HG02943 (cell line): ENCODE measurements at regions not wholly inside any gene's neighbourhood (a gene's known extent, or its start where the extent isn't known, plus 50 kb on each side); places are given as distances from the start of the nearest gene placed in this dataset.

Experiments used
- ATAC-seq: cut with Tn5 transposase; IDR thresholded peaks from one replicate; pipeline ENCODE4 v1.9.1; 2021; ENCODE audit warnings: mild to moderate bottlenecking, low read depth, moderate library complexity; ENCODE audit not compliant: unreplicated experiment

DNA sequence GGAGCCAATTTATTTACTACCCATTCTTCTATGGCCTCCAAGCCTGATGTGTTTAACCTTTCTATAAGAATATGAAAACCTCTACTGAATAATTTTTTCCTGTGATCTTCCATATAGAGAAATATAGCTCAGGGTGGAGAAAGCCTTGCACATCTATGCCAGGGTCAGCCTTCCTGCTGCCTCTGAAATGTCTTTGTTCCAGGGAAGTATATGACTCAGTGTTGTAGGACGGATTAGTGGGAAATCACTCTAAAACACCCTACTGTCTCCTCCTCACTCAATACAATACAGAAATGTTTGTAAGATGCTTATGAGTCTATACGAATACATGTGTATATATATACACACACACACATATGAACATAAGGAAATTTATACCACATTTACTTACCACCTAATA lies 1044.9 kb downstream of the BRINP3 start:
- ATAC-seq = no peak

GRCh38 chr1:189434461-189434860 lies 1043.2 kb downstream of the BRINP3 start:
- no peak for ATAC-seq

GRCh38 chr1:189435398-189435797 lies 1042.3 kb downstream of the BRINP3 start:
- no peak for ATAC-seq

GRCh38 chr1:189438808-189439207 lies 1038.9 kb downstream of the BRINP3 start:
- ATAC-seq = no peak

DNA sequence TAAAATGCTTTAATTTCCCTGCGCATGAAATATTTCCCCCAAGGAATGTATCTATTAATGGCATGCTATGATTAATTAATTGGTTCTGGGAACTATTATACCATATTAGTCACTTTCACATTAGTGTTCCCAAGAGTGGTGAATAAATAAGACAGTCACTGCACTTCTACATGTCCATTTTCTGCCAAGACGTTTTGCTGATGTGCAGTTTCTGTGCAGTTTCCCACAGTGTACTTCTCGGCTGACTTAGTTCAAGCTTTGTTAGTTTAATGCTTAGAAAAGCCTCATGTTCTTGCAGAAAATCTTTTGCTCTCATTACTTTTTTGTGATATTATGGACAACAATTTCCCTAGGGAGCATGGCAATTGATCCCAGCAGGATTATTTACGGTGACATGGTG lies 1014.5 kb downstream of the BRINP3 start:
- no peak for ATAC-seq

DNA sequence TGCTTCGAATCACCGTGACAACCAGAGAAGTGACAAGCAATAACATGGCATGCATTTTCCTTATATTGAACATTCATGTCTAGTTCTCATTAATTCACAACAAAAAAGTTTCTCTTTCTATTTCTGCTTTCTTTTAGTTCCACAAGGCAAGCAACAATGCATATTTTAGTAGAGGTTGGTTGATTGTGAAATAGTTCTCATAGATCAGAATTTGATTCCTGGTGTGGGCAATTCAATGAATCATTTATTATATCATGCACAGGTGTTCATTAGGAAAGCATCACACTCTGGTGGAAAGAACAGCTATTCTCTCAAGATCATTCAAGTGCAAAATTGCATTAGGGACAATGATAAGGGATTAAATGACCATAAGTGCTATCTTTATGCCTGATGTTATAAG lies 980.9 kb downstream of the BRINP3 start:
- no peak for ATAC-seq

DNA sequence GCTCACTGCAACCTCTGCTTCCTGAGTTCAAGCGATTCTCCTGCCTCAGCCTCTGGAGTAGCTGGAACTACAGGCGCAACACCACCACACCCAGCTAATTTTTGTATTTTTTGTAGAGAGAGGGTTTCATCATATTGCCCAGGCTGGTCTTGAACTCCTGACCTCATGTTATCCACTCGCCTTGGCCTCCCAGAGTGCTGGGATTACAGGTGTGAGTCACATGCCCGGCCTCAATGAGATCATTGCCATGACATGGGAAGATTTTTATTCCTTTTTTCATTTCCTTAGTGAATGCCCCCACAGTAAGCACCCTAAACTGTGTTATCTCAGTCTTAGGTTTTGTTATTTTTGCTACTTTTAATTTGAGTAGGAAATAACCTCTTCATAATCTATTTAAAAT lies 977.9 kb downstream of the BRINP3 start:
- ATAC-seq = no peak

DNA sequence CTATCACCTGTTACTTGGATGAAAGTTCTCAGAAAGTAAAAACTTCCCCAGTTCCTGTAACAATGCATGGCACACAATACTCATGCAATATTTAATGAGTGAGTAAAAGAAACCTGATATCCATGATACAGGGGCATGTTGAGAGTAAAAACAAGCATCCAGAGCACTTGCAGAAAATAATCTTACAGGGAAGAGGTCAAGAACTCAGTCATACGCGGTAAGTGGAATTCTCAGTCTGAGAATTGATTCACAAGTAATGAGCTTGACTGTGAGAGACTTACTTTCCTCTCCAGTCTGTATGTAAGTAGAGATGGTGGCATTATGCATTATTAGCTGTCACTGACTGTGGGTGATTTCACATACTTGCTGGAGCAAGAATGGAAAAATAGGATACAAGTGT lies 976.9 kb downstream of the BRINP3 start:
- ATAC-seq = no peak

GRCh38 chr1:189510827-189511226 lies 966.8 kb downstream of the BRINP3 start:
- no peak for ATAC-seq

- ATAC-seq = no peak
Measured at GRCh38 chr1:189513091-189513490, 964.6 kb downstream of the BRINP3 start.

DNA sequence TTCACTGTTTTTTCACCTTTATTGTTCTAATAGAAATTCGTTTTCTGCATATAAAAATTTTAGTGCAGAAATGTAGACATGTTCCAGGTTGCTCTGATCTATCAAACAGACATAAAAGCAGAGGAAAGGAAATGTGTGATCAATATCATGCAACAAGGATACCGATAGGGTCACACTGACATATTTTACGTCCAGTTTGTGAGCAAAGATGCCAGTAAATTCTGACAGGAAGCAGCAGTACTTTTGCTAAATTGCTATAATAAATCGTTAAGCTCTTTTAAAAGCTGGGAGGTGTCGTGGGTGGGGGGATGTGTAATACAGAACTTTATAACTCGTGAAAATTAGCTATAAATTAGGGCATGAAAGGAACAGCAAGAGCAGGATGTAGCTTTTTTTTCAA lies 955.2 kb downstream of the BRINP3 start:
- no peak for ATAC-seq

GRCh38 chr1:189524501-189524900 lies 953.2 kb downstream of the BRINP3 start:
- ATAC-seq = no peak

DNA sequence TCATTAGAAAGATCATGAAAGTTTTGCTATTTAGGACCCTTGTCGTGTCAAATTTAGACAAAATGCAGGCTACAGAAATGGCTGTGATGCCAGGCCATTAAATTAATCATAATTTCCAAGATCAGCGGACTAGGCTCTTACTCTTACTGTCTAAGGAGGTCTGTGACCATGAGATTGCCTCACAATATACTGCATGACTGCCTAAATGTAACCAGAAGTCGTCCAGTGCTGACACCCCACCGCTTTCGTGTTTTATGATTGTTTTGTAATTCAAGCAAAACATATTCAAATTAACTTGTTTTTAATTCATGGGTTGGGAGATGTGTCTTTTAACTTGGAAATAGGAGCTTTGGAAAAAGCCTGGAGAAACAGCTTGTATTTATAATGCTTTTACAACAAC lies 947.5 kb downstream of the BRINP3 start:
- no peak for ATAC-seq

GRCh38 chr1:189538271-189538670 lies 939.4 kb downstream of the BRINP3 start:
- ATAC-seq = no peak

- ATAC-seq = no peak
Measured at GRCh38 chr1:189550498-189550897, 927.2 kb downstream of the BRINP3 start.

DNA sequence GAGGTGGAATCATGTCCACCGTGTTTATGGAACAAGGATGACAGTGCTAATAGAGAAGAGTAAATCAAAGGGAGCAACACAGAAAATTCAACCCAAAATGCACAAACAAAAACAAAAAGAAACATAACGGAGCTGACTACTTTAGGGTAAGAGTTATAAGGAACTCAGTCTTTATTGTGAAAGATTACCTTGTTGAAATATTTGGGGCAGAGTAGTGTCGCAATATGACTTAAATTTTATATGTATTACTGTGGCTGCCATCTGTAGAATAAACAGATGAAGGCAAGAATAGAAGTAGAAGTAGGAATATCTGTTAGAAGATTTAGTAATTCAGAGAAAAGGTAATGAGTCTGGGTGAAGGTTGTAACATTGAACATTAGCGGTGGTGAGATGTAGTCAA lies 913.9 kb downstream of the BRINP3 start:
- no peak for ATAC-seq

DNA sequence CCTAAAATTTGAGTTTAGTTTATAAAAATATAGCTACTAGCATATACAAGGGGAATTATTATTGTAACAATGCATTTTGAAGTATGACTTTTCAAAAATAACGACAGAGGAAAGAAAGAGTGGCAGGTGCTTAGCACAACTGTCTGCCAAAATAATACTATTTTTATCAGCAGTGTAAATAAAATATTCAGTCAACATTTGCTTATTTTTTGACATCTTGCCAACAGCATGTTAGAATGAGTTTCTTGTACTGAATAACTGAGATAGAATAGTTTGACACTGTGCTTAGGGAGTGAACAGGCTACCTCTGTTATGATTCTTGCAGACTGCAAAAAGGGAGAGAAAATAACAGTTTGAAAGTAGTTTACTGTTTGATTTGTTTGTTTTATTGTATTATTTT lies 909.8 kb downstream of the BRINP3 start:
- ATAC-seq = no peak

DNA sequence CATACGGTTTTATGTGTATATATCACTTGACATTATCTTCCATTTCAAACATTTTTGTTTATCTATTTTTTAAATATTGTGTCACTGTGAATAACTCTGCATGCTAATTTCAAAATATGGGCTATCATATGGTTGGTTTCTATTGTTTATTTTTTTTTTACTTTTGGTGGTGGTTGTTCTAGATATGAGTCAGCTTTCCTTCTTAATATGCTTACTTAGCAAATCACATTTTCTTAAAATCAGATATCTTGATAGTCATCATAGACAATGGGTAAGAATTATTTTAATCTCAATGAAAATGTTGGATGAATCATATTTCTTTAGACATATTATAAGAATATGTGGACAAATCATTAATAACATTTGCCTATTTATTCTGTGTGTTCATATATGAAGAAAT lies 881.5 kb downstream of the BRINP3 start:
- no peak for ATAC-seq

- no peak for ATAC-seq
Measured at GRCh38 chr1:189597083-189597482, 880.6 kb downstream of the BRINP3 start.

GRCh38 chr1:189605226-189605625 lies 872.4 kb downstream of the BRINP3 start:
- no peak for ATAC-seq

GRCh38 chr1:189606047-189606446 lies 871.6 kb downstream of the BRINP3 start:
- ATAC-seq = no peak

DNA sequence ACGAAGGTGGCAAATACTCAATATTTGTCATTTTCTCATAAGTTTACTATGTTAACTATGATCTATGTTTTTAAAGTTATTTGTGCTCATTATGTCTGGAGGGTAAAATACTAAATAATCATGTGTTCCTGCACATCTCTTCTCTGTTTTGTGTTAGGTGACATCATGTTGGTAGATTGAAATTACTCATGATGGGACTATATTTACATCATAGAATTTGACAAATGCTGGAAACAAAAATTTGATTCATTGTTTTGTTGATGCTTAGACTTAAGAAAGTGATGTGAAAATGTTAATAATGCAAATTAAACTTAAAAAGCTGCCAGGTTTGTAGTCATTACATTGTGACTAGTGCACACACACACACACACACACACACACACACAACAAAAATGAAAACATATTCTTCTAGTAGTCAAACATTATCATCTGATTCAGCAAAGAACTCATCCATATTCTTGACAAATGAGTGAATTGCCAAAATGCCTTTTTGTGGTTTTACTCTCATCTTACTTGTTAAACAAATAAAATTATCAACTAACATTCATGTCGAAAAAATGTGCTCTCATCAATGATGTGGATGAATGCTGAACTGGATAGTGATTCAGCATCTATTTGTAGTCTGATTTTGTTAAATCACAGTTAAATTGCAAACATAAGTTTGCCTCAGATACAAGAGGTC lies 870.7 kb downstream of the BRINP3 start:
- ATAC-seq = no peak
